HG03025 (cell line): ENCODE measurements at regions not wholly inside any gene's neighbourhood (a gene's known extent, or its start where the extent isn't known, plus 50 kb on each side); places are given as distances from the start of the nearest gene placed in this dataset.
"Not testable (repeated sequence)": the region's sequence is repeated elsewhere in the genome, so short reads cannot be mapped to it uniquely, and the experiment has no call there.

Experiments
- ATAC-seq: cut with Tn5 transposase; IDR thresholded peaks from one replicate; pipeline ENCODE4 v1.9.1; 2021; ENCODE audit warnings: mild to moderate bottlenecking, moderate library complexity; ENCODE audit not compliant: unreplicated experiment, low FRiP score

- peak; percentile 97 for ATAC-seq
Observed at GRCh38 chr12:75944097-75944904, 87.3 kb downstream of the PHLDA1 start.

- no peak for ATAC-seq
Observed at GRCh38 chr12:75943730-75944096, 87.9 kb downstream of the PHLDA1 start.

- ATAC-seq, result not testable (repeated sequence)
Observed at GRCh38 chr12:75941661-75942060, 89.9 kb downstream of the PHLDA1 start.

GRCh38 chr12:75939016-75939642 is 92.4 kb downstream of the PHLDA1 start:
- no peak for ATAC-seq

- ATAC-seq, result no peak
Observed at GRCh38 chr12:75938189-75938588, 93.4 kb downstream of the PHLDA1 start.

GRCh38 chr12:75937486-75937885 is 94.1 kb downstream of the PHLDA1 start:
- ATAC-seq, result no peak

- ATAC-seq, result no peak
Observed at GRCh38 chr12:75936515-75937440, 94.8 kb downstream of the PHLDA1 start.

- ATAC-seq, result no peak
Observed at GRCh38 chr12:75935539-75936242, 95.9 kb downstream of the PHLDA1 start.

GRCh38 chr12:75933101-75933500 is 98.5 kb downstream of the PHLDA1 start:
- ATAC-seq, result no peak

- ATAC-seq, result no peak
Observed at GRCh38 chr12:75932241-75932640, 99.3 kb downstream of the PHLDA1 start.

- no peak for ATAC-seq
Observed at GRCh38 chr12:75923964-75924666, 107.5 kb downstream of the PHLDA1 start.

- no peak for ATAC-seq
Observed at GRCh38 chr12:75922944-75923642, 108.5 kb downstream of the PHLDA1 start.

- ATAC-seq, result no peak
Observed at GRCh38 chr12:75921622-75922289, 109.8 kb downstream of the PHLDA1 start.

- no peak for ATAC-seq
Observed at GRCh38 chr12:75917715-75918114, 113.9 kb downstream of the PHLDA1 start.

GRCh38 chr12:75917083-75917482 is 114.5 kb downstream of the PHLDA1 start:
- no peak for ATAC-seq

- no peak for ATAC-seq
Observed at GRCh38 chr12:75913502-75914351, 117.8 kb downstream of the PHLDA1 start.

- ATAC-seq, result no peak
Observed at GRCh38 chr12:75909714-75910656, 121.6 kb downstream of the PHLDA1 start.
